ENCODE measurements at regions not wholly inside any gene's neighbourhood (a gene's known extent, or its start where the extent isn't known, plus 50 kb on each side); places are given as distances from the start of the nearest gene placed in this dataset.

DNA sequence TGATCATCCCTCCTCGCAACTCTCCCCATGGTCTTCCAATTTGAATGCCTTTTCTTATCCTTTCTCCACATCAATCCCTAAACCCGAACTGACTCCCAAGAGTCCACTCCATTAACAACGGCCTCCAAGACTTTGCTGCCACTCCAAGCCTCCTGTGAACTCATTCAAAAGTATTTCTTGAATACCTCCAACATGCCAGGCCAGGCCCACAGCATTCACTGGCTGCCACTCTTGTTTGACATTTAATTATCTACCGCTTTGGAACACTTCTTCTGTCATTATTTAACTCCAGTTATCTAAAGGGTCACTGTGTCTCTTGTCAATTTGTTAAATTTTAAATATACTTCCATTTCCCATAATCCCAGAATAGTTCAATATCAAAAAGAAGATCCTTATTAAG, 378.9 kb downstream of the EFNA5 start:
- no peak for DNase-seq

- DNase-seq, result no peak
Observed at GRCh38 chr5:107290780-107291398, 379.8 kb downstream of the EFNA5 start.

- no peak for DNase-seq
Observed at GRCh38 chr5:107289030-107289714, 381.6 kb downstream of the EFNA5 start.

- no peak for DNase-seq
Observed at GRCh38 chr5:107286447-107287098, 384.2 kb downstream of the EFNA5 start.

GRCh38 chr5:107285772-107286171, 385.0 kb downstream of the EFNA5 start:
- no peak for DNase-seq

DNA sequence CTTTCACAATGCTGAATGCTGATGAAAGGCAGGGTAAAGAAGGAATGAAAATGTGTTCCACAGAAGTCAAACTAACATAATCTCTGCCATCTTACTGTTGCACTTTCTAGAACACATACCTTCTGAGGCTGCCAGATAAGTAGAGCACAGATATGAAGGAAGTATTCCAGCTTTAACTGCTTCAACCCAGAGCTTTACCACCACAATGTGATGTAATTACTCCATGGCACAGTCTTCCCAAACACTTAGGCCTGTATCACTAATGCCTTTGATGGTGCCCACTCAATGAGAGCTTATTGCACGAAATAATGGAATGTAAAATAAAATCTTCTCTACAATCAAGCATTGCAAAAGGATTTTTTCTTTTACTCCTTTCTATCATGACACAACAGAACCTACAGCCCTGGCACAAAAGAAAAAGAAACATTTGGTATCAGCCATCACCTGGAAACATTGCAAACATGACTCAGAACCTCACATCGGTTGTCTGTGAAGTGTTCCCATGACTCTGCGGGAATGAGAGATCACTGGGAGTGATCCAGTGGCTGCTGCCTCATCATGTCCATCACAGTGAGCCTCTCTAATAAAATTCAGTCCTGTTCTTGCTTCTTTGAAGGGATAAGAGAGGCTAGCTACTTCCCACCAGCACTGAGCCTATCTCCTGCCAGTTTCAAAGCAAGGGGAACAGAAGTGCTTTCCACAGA, 385.8 kb downstream of the EFNA5 start:
- no peak for DNase-seq

DNA sequence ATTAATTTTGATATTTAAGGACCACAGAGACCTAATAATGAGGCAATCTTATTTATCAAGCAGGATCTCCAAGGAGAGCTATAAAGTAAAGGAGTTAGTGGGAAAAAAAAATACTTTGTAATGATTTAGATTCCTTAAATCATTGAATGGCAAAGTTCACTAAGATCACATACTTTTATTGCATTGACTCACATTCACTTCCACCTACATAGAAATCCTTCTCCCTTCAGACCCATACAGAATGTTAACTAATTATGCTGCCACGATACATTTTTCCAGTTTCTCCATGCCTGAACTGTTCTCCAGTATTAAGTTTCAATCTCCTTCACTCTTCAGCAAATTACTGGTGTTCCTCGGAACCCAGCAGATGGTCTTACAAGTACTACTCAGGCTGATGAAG, 388.7 kb downstream of the EFNA5 start:
- DNase-seq, result no peak

GRCh38 chr5:107278774-107279173, 392.0 kb downstream of the EFNA5 start:
- no peak for DNase-seq

GRCh38 chr5:107277485-107278125, 393.1 kb downstream of the EFNA5 start:
- no peak for DNase-seq

- DNase-seq, result no peak
Observed at GRCh38 chr5:107275333-107275732, 395.4 kb downstream of the EFNA5 start.

DNA sequence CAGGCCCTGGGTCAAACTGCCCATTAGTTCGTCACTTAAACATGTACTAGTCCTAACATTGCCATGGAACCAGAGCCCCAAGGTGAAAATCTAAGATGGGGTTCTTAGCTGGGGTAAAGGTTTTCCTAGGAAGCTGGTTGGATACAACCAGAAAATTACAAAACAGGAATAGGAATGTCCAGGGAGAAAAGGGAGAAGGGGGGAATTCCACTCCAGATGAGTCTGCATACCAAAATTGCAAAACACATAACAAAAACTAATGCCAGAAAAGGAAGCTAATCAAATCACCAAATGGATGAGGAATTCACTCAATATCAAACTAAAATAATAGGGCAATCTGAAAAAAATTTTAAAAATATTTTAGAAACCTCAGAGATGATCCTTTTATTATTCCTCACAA, 396.2 kb downstream of the EFNA5 start:
- DNase-seq, result no peak

- no peak for DNase-seq
Observed at GRCh38 chr5:107272954-107273353, 397.8 kb downstream of the EFNA5 start.

DNA sequence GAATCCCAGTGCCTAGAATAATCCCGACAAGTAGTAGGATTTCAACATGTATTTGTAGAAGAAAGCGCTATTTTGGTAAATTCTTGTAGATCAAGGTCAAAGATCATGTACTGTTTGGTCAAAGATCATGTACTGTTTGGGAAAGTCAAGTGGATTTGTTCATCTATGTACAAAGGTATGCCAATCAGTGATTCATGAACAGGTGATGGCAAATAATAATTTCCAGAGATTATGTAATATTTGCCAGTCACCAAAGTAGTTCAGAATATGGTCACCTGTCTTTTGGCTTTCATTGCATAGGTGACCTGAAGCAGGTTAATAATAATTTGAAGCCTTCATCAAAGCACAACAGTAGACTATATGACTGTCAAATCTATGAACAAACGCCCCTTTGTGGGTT, 398.2 kb downstream of the EFNA5 start:
- no peak for DNase-seq

GRCh38 chr5:107271682-107272350, 398.9 kb downstream of the EFNA5 start:
- DNase-seq, result no peak

DNA sequence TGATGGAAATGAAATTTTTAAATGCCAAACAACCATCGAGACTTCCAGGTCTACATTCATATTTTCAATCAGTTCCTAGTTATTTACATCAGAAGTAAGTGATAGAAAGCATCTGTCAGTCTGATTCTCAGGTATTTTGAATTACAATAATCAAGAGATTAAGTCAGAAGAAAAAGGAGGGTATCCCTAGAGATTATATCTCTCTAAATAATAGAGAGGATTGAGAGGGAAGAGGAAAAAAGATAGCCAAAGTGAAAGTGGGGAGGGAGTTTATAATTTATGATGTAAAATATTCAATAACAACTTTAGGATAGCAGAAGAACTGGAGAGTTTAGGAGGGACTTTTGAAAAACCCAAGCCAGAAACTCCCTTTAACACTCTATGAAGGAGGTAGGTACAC, 400.2 kb downstream of the EFNA5 start:
- no peak for DNase-seq

DNA sequence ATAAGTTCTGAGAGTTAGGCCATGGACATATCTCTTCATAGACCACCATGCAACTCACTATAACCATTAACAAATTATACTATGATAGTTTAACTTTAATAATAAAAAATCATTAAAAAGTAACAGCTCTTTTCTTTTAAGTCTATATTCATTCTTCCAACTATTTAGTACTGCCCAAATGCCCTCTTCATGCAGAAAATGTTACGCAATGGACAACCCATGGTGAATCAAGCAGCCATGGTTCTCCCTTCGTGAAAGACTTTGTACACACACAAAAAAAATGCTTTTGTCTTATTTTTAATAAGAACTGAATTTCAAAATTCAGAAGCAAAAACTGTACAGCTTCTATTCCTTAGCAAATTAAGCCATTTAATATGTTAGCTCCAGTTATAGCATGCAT, 401.1 kb downstream of the EFNA5 start:
- DNase-seq, result no peak

DNA sequence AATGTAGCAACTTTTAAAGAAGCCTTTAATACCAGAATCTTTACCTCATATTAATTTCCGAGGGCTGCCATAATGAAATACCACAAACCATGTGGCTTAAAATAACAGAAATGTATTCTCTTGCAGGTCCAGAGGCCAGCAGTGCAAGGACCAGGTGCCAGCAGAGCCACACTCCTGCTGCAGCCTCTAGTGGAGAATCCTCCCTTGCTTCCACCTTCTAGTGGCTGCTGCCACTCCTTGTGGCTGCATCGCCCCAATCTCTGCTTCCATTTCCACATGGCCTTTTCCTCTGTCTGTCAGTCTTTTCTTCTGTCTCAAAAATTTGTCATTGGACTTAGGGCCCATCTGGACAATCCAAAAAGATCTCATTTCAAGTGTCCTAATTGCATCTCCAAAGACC, 401.5 kb downstream of the EFNA5 start:
- DNase-seq, result no peak

DNA sequence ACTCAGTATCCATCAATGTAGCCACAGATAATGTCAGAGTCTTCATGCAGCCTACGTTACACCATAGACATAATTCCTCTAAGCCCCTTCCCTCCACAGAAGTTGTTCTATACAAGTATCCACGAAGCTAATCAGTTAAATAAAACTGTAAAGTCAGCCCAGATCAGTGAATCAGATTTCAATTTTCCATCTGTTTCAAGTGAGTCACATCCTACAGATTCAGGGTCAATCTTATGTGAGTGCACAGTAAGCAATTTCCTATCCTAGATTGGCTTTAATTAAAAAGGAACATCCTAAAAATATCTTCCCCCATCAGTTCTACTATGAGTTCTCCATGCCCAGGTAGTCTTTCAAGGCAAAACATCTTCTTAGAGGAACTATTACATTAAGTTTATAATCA, 402.5 kb downstream of the EFNA5 start:
- DNase-seq, result no peak

GRCh38 chr5:107266100-107266499, 404.6 kb downstream of the EFNA5 start:
- no peak for DNase-seq

GRCh38 chr5:107265193-107265592, 405.5 kb downstream of the EFNA5 start:
- no peak for DNase-seq

DNA sequence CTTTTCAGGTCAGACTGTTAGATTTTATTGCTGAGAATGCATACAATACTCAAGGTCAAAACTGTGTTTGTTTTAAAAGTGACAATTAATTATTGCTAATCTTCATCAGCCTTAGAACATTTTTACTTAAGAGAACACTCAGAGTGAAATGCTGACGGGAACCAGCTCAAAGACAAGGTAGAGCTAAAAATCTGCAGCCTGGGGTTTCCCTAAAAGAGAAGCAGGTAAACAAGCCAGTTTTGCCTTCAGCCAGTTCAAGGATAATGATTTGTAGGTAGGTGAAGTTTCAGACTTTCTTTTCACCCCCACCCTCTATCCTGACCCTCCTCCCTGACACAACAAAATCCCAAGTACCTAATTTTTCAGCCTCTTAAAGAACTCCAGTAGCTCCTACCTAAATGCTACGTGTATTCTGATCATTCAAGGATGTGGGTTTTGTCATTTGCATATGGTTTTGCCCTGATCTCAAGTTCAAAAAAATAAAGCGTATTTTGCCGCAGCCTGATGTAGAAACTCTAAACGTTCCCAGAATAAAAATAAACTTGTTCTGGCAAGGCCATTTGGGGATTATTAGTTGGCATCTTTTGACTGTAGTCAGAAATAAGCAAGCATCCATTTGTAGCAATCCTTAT, 407.2 kb downstream of the EFNA5 start:
- no peak for DNase-seq

GRCh38 chr5:107257885-107258520, 412.7 kb downstream of the EFNA5 start:
- DNase-seq, result no peak

All from eye (tissue), 1 donor.